ENCODE measurements at regions not wholly inside any gene's neighbourhood (a gene's known extent, or its start where the extent isn't known, plus 50 kb on each side); places are given as distances from the start of the nearest gene placed in this dataset.
"Not testable (repeated sequence)": the region's sequence is repeated elsewhere in the genome, so short reads cannot be mapped to it uniquely, and the experiment has no call there.

DNA sequence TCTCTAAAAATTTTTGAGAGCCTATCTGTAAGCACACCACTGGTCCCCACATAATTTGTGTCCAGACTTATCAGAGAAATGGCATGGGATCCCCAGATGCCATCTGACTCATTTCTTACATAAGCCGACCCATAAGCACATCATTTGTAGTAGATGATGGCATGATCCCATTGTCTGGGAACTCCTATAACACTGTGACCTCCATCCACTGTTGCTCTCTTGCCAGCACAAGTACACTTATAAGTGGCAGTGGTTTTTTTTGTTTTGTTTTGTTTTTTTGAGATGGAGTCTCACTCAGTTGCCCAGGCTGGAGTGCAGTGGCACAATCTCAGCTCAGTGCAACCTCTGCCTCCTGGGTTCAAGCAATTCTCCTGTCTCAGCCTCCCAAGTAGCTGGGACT is 350.7 kb upstream of the ZFHX3 start:
- not testable (repeated sequence) for H3K4me3 ChIP-seq (ENCODE audit: low read length); H3K27me3 ChIP-seq (ENCODE audit: control insufficient read depth, insufficient read depth, low read length); H3K4me1 ChIP-seq (ENCODE audit: control insufficient read depth, insufficient read depth, low read length); H3K9ac ChIP-seq (ENCODE audit: low read length); H3K9me3 ChIP-seq (ENCODE audit: control insufficient read depth, low read length); H3K36me3 ChIP-seq (ENCODE audit: control insufficient read depth, insufficient read depth, low read length)

DNA sequence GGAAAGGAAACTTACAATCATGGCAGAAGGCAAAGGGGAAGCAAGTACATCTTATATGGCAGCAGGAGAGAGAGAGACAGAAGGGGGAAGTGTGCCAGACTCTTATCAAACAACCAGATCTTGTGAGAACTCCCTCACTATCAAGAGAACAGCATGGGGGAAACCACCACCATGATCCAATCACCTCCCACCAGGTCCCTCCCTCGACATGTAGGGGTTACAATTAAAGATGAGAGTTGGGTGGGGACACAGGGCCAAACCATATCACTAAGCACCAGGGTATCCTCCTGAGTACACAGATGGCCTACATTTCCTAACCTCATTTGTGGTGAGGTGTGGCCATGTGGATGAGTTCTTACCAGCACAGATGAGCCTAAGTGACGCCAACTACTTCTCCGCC is 348.6 kb upstream of the ZFHX3 start:
- Histone ChIP-seq H3K4me1 (ENCODE audit: control insufficient read depth, insufficient read depth, low read length) (no peaks in the 10 kb centered on the region), H3K9ac (ENCODE audit: low read length) (no peak overlapping the region), H3K4me3 (ENCODE audit: low read length) (no peak overlapping the region), H3K27me3 (ENCODE audit: control insufficient read depth, insufficient read depth, low read length) (no peaks in the 10 kb centered on the region), H3K9me3 (ENCODE audit: control insufficient read depth, low read length) (no peaks in the 10 kb centered on the region), H3K36me3 (ENCODE audit: control insufficient read depth, insufficient read depth, low read length) (no peaks in the 10 kb centered on the region)

DNA sequence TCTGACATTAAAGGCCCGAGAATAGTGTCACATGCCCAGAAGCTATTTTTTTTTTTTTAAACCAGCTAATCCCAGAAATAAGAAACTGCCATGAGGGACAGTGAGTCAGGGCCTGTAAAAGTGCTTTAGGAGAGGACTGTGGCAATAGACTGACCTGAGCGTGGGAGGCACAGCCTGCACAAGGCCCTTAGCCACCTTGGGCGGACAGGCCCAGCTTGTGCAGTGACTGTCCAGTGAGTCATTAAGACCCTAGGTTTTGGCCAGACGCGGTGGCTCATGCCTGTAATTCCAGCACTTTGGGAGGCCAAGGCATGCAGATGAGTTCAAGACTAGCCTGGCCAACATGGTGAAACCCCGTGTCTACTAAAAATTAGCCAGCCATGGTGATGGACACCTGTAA is 343.0 kb upstream of the ZFHX3 start:
- Histone ChIP-seq H3K27me3 (ENCODE audit: control insufficient read depth, insufficient read depth, low read length) (no peaks in the 10 kb centered on the region), H3K36me3 (ENCODE audit: control insufficient read depth, insufficient read depth, low read length) (no peaks in the 10 kb centered on the region), H3K9ac (ENCODE audit: low read length) (no peak overlapping the region), H3K4me3 (ENCODE audit: low read length) (no peak overlapping the region), H3K4me1 (ENCODE audit: control insufficient read depth, insufficient read depth, low read length) (peaks cover 7% of the 10 kb centered on the region), H3K9me3 (ENCODE audit: control insufficient read depth, low read length) (no peaks in the 10 kb centered on the region)

DNA sequence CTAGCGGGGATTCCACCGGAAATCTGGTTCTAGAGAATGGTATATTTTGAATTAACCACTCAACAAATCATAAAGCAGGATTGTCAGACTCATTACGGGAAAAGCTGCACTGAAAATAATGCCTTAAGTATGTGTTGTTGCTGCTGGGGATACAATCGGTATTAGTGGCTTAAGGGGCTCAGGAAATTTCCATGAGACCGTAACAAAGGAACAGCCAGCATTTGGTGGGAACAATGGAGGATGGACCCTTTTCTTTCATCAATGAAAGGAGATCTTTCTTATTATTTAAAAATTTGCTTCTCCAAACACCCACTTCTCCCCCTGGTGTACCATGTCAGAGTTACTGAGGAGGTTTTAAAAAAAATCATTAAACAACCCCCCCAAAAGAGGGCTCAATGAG is 342.6 kb upstream of the ZFHX3 start:
- Histone ChIP-seq H3K36me3 (ENCODE audit: control insufficient read depth, insufficient read depth, low read length) (no peaks in the 10 kb centered on the region), H3K9me3 (ENCODE audit: control insufficient read depth, low read length) (no peaks in the 10 kb centered on the region), H3K27me3 (ENCODE audit: control insufficient read depth, insufficient read depth, low read length) (no peaks in the 10 kb centered on the region), H3K9ac (ENCODE audit: low read length) (no peak overlapping the region), H3K4me3 (ENCODE audit: low read length) (no peak overlapping the region), H3K4me1 (ENCODE audit: control insufficient read depth, insufficient read depth, low read length) (peaks cover 7% of the 10 kb centered on the region)

DNA sequence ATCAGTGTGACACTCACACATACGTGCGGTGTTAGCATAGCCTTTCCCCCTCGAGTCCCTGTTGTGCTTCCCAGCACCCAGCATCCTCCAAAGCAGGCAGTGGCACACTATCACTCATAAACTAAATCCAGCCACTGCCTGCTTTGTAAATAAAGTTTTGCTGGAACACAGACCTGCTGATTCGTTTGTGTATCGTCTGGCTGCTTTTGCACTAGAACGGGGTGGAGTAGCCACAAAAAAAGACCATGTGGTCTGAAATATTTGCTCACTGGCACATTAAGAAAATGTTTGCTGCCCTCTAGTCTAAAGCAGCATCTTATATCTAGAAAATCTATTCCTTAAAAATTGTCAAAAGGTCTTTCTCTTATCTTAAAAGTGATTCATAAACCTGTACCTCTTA is 341.2 kb upstream of the ZFHX3 start:
- H3K27me3 ChIP-seq (ENCODE audit: control insufficient read depth, insufficient read depth, low read length) = no peaks in the 10 kb centered on the region
- no peak overlapping the region for H3K9ac ChIP-seq (ENCODE audit: low read length)
- H3K4me1 ChIP-seq (ENCODE audit: control insufficient read depth, insufficient read depth, low read length) = peaks cover 7% of the 10 kb centered on the region
- H3K4me3 ChIP-seq (ENCODE audit: low read length) = no peak overlapping the region
- H3K36me3 ChIP-seq (ENCODE audit: control insufficient read depth, insufficient read depth, low read length) = no peaks in the 10 kb centered on the region
- H3K9me3 ChIP-seq (ENCODE audit: control insufficient read depth, low read length) = no peaks in the 10 kb centered on the region

DNA sequence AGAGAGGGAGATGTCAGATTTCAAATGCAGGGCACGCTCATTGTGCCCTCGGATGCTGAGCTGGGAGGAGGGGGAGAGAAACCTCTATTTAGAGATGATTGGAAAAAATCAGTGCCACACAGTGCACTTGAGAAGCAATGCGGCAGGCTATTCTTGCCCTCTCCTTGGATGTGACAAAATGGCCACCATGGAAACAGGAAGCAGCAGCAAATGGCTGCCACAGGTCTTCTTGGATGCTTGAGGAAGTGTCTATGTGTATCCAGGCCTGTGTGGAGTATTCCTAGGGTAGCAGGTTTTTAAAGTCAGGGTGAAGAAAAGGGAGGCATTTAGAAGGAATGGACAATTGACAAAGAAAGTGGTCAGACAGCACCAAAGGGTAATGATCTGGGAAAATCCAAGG is 340.1 kb upstream of the ZFHX3 start:
- H3K36me3 ChIP-seq (ENCODE audit: control insufficient read depth, insufficient read depth, low read length) = no peaks in the 10 kb centered on the region
- H3K9ac ChIP-seq (ENCODE audit: low read length) = no peak overlapping the region
- H3K27me3 ChIP-seq (ENCODE audit: control insufficient read depth, insufficient read depth, low read length) = no peaks in the 10 kb centered on the region
- H3K4me1 ChIP-seq (ENCODE audit: control insufficient read depth, insufficient read depth, low read length) = peaks cover 7% of the 10 kb centered on the region
- H3K4me3 ChIP-seq (ENCODE audit: low read length) = no peak overlapping the region
- no peaks in the 10 kb centered on the region for H3K9me3 ChIP-seq (ENCODE audit: control insufficient read depth, low read length)

DNA sequence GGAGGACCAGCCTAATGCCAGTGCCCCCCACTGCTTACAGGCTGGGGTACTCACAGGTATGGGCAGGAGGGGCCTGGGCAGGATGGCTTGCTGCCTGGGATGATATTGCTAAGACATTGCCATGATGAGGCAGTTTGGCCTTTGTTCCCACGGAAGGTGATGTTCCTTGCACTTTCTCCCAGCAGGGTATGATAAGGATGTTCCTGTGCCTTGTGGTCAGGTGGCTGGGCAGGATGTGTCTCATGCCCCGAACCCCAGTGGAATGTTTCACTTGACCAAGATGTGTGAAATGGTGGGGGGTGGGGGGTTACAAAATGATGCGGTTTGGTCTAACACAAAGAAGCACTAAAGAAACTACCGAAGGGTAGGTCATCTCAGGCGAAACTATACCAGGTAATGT is 337.8 kb upstream of the ZFHX3 start:
- no peaks in the 10 kb centered on the region for H3K36me3 ChIP-seq (ENCODE audit: control insufficient read depth, insufficient read depth, low read length)
- H3K4me3 ChIP-seq (ENCODE audit: low read length) = no peak overlapping the region
- no peaks in the 10 kb centered on the region for H3K9me3 ChIP-seq (ENCODE audit: control insufficient read depth, low read length)
- peaks cover 7% of the 10 kb centered on the region for H3K4me1 ChIP-seq (ENCODE audit: control insufficient read depth, insufficient read depth, low read length)
- no peaks in the 10 kb centered on the region for H3K27me3 ChIP-seq (ENCODE audit: control insufficient read depth, insufficient read depth, low read length)
- H3K9ac ChIP-seq (ENCODE audit: low read length) = no peak overlapping the region

DNA sequence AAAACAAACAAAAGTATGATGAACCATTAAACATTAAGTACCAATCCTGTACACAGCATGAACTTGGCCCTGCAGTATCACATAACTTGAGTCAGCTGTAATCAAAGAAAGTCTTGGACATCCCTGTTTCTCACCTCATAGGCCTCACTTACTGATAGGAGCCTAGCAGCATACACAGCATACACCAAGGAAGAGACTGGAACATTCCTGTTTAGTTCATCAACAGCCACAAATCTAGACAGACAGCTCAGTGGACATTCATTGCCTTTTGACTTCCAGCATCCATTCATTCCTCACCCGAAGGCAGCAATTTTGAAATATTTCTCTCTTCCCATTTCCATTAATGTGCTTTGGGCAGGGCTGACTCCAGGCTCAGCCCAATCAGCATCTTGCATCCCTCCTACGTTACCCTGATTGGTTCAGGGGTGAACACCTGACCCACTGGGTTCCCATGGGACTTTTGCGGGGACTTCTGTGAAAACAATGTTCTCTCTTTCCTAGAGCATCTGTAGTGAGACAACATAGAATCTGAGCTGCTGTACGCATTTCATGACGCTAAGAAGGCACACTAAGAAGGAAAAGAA is 336.7 kb upstream of the ZFHX3 start:
- H3K27me3 ChIP-seq (ENCODE audit: control insufficient read depth, insufficient read depth, low read length) = no peaks in the 10 kb centered on the region
- peaks cover 7% of the 10 kb centered on the region for H3K4me1 ChIP-seq (ENCODE audit: control insufficient read depth, insufficient read depth, low read length)
- no peaks in the 10 kb centered on the region for H3K36me3 ChIP-seq (ENCODE audit: control insufficient read depth, insufficient read depth, low read length)
- H3K9me3 ChIP-seq (ENCODE audit: control insufficient read depth, low read length) = no peaks in the 10 kb centered on the region
- H3K9ac ChIP-seq (ENCODE audit: low read length) = no peak overlapping the region
- H3K4me3 ChIP-seq (ENCODE audit: low read length) = no peak overlapping the region

DNA sequence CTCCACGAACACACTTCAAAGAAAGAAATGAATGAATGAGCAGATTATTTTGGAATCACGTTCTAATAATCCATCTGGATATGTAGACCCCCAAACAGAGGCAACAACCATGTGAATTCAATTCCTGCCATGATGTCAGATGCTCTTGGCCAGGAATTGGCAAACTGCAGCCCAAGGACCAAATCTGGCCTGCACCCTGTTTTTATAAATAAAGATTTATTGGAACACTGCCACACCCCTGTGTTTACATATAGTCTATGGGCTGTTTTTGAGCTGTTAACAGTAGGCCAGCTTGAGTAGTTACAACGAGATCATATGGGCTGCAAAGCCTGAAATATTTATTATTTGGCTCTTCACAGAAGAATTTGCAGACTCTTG is 336.0 kb upstream of the ZFHX3 start:
- no peaks in the 10 kb centered on the region for H3K36me3 ChIP-seq (ENCODE audit: control insufficient read depth, insufficient read depth, low read length)
- peaks cover 7% of the 10 kb centered on the region for H3K4me1 ChIP-seq (ENCODE audit: control insufficient read depth, insufficient read depth, low read length)
- no peaks in the 10 kb centered on the region for H3K27me3 ChIP-seq (ENCODE audit: control insufficient read depth, insufficient read depth, low read length)
- no peak overlapping the region for H3K4me3 ChIP-seq (ENCODE audit: low read length)
- no peaks in the 10 kb centered on the region for H3K9me3 ChIP-seq (ENCODE audit: control insufficient read depth, low read length)
- H3K9ac ChIP-seq (ENCODE audit: low read length) = no peak overlapping the region

DNA sequence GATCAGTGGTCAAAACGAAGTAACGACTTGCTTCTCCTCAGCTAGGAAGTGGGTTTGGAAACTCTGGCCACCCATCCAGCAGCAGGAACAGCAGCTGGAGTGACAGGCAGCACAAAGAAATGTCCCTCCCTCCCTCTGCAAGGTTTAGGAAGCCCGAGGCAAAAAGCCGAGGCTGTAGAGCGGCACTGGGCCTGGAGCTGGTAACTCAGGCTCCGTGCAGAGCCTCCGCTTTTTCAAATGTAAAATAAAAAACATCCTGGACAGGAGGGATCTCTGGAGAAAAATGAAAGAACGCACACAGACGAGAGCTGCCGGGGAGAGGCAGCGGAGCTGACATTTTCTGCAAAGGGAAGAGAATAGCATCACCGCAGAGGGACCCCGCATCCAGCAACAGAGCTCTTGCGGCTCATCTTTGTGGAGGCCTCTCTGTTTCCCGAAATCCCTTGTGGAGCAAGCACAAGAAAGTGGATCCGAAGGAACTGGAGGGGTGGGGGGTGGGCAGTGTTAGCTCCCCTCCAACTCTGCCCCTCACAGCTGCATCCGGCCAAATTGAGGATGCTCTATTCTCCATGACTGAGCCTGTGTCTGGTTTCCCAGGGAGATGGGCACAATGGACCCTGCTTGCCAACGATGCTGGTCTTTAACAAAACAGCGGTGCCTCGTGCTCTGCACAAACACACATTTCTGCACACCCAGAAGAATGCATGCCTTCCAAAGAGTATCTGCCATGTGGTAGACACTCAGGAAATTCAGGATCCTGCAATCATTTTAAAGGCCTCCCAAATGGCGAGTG is 335.5 kb upstream of the ZFHX3 start:
- Histone ChIP-seq H3K9me3 (ENCODE audit: control insufficient read depth, low read length) (no peaks in the 10 kb centered on the region), H3K36me3 (ENCODE audit: control insufficient read depth, insufficient read depth, low read length) (no peaks in the 10 kb centered on the region), H3K9ac (ENCODE audit: low read length) (no peak overlapping the region), H3K27me3 (ENCODE audit: control insufficient read depth, insufficient read depth, low read length) (no peaks in the 10 kb centered on the region), H3K4me3 (ENCODE audit: low read length) (no peak overlapping the region), H3K4me1 (ENCODE audit: control insufficient read depth, insufficient read depth, low read length) (peaks cover 3% of the 10 kb centered on the region)

DNA sequence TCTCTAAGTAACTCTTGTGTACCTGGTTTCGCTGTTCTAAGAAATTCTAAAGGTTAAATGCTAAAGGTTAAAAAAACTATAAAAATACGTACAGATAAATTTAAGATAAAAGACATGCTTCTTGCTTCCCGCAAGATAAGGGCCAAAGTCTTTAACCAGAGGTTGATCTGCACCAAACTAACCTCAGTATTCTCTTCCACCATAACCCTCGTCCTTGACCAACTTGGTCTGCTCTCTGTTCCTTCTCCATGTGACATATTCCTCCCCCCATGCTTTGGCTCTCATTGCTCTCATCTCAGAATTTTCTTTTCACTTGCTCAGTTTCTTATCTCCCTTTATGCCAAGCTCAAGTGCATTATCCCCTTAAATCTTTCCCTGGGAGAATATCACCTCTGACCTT is 330.5 kb upstream of the ZFHX3 start:
- no peaks in the 10 kb centered on the region for H3K4me1 ChIP-seq (ENCODE audit: control insufficient read depth, insufficient read depth, low read length)
- no peaks in the 10 kb centered on the region for H3K27me3 ChIP-seq (ENCODE audit: control insufficient read depth, insufficient read depth, low read length)
- H3K36me3 ChIP-seq (ENCODE audit: control insufficient read depth, insufficient read depth, low read length) = no peaks in the 10 kb centered on the region
- H3K9me3 ChIP-seq (ENCODE audit: control insufficient read depth, low read length) = no peaks in the 10 kb centered on the region
- no peak overlapping the region for H3K4me3 ChIP-seq (ENCODE audit: low read length)
- no peak overlapping the region for H3K9ac ChIP-seq (ENCODE audit: low read length)

DNA sequence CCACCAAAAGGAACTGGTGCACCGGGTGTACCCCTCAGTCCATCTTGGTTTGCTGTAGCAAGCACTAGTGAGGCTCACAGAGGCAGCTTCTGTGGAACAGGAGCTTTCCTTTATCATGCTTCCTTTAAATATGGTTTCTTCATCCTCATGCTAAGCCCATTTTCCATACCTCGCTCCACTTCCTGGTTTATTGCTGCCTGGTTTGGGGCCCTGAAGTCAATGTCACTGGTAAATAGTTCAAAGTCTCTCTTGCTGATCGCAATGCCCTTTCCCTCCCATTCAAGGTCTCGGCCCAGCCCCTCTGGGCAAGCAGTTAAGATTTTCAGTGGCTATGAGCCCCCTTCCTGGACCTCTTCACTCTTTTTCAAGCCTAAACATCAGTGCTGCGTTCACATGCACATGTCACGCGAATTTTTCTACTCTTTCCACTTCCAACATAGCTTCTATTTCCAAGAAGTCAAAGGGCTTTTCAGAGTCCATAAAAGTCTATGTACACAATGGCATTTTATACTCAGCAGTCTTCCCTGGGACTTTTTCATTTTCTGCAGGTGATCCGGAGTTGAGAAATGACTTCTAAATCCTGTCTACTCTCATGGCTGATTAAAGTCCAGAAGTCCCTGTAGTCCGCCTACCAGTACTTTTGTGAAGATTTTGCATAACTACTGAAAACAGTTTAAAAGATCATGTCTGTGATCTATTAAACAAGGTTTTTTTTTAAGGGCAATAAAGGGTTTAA is 323.8 kb upstream of the ZFHX3 start:
- Histone ChIP-seq H3K4me1 (ENCODE audit: control insufficient read depth, insufficient read depth, low read length) (no peaks in the 10 kb centered on the region), H3K36me3 (ENCODE audit: control insufficient read depth, insufficient read depth, low read length) (no peaks in the 10 kb centered on the region), H3K4me3 (ENCODE audit: low read length) (no peak overlapping the region), H3K27me3 (ENCODE audit: control insufficient read depth, insufficient read depth, low read length) (no peaks in the 10 kb centered on the region), H3K9ac (ENCODE audit: low read length) (no peak overlapping the region), H3K9me3 (ENCODE audit: control insufficient read depth, low read length) (no peaks in the 10 kb centered on the region)
